H1 (cell line): ENCODE measurements at regions not wholly inside any gene's neighbourhood (a gene's known extent, or its start where the extent isn't known, plus 50 kb on each side); places are given as distances from the start of the nearest gene placed in this dataset.

Source experiments
- CHD2 ChIP-seq: IDR thresholded peaks from 2 replicates; pipeline ENCODE4 v1.6.1; 2012; ENCODE audit warnings: low read length, improper control_type of control experiment
- GABPA ChIP-seq: IDR thresholded peaks from 2 replicates; pipeline ENCODE4 v1.6.1; 2011; ENCODE audit warnings: mild to moderate bottlenecking, low read length, moderate library complexity, borderline replicate concordance; ENCODE audit not compliant: insufficient read depth
- NANOG ChIP-seq: IDR thresholded peaks from 2 replicates; pipeline ENCODE4 v1.6.1; 2011; ENCODE audit warnings: low read length, low read depth, mild to moderate bottlenecking, inconsistent platforms; ENCODE audit not compliant: insufficient read depth, poor library complexity, severe bottlenecking
- RXRA ChIP-seq: IDR thresholded peaks from 2 replicates; pipeline ENCODE4 v1.6.1; 2011; ENCODE audit warnings: low read depth, mild to moderate bottlenecking, low read length, moderate library complexity; ENCODE audit not compliant: insufficient read depth
- TBP ChIP-seq: IDR thresholded peaks from 2 replicates; pipeline ENCODE4 v1.6.1; 2011; ENCODE audit warnings: low read depth, low read length, improper control_type of control experiment
- YY1 ChIP-seq: IDR thresholded peaks from 2 replicates; pipeline ENCODE4 v1.6.1; 2011; ENCODE audit warnings: low read depth, mild to moderate bottlenecking, low read length

DNA sequence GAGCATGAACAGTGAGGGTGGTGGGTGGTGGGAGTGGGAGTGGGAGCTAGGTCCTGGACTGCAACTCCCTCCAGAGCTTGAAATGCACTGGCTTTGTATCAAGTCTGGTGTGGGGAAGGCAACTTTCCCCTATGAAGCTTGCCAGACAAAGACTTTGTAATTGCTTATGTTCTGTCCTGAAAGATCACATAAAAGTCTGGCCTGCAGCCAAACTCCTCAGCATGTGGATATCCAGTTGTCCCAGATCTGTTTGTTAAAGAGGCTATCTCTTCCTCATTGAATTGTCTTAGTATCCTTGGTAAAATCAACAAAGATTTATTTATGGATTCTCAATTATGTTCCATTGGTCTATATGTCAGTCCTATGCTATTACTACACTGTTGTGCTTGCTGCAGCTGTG, 607.9 kb downstream of the GLUD2 start (continued):
- TF ChIP-seq TBP (no peak), GABPA (no peak), RXRA (no peak), YY1 (no peak), NANOG (no peak), CHD2 (no peak)
